ENCODE measurements at regions not wholly inside any gene's neighbourhood (a gene's known extent, or its start where the extent isn't known, plus 50 kb on each side); places are given as distances from the start of the nearest gene placed in this dataset.

DNA sequence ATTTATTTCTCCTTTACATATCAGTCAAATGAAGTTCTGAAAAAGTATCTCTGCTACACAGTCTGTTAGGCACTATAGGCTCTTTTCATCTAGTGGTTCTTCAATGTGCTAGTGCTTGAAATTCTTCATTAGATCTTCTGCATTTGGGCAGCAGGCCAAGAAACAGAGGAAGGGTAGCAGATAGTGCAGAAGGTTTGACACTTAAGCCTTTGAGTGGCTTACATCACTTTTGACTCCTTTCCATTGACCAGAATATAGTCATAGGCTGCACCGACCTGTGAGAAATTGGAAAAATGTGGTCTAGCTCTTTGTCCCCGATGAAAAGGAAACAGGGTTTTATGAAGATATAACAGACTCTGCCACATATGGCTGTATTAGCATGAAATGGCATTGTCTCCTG is 459.5 kb upstream of the PTGER4 start:
- peaks cover 2% of the 10 kb centered on the region; the same call in 1 of the 2 replicates for H3K9me3 ChIP-seq (ENCODE audit: control insufficient read depth, insufficient read depth, low read length)
- no peak for DNase-seq (ENCODE audit: low read depth, low spot score)
- no peak overlapping the region for H3K4me3 ChIP-seq (ENCODE audit: low read depth, low read length)
- CTCF ChIA-PET, result interaction anchor here (1.4 kb wide), 1 partner anchor 271 kb away, joined by 4 read pairs; no protein-coding TSS in a partner anchor
- TF ChIP-seq, protein P1, sequence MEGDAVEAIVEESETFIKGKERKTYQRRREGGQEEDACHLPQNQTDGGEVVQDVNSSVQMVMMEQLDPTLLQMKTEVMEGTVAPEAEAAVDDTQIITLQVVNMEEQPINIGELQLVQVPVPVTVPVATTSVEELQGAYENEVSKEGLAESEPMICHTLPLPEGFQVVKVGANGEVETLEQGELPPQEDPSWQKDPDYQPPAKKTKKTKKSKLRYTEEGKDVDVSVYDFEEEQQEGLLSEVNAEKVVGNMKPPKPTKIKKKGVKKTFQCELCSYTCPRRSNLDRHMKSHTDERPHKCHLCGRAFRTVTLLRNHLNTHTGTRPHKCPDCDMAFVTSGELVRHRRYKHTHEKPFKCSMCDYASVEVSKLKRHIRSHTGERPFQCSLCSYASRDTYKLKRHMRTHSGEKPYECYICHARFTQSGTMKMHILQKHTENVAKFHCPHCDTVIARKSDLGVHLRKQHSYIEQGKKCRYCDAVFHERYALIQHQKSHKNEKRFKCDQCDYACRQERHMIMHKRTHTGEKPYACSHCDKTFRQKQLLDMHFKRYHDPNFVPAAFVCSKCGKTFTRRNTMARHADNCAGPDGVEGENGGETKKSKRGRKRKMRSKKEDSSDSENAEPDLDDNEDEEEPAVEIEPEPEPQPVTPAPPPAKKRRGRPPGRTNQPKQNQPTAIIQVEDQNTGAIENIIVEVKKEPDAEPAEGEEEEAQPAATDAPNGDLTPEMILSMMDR (IDR thresholded peaks at IDR 0.05; ENCODE audit: low read depth, low read length), result no peak
- POLR2A ChIA-PET, result no interaction called here
- no peaks in the 10 kb centered on the region for H3K27me3 ChIP-seq (ENCODE audit: control insufficient read depth, insufficient read depth, low read length)
- no peak overlapping the region for H3K27ac ChIP-seq (ENCODE audit: low read depth, low read length)

DNA sequence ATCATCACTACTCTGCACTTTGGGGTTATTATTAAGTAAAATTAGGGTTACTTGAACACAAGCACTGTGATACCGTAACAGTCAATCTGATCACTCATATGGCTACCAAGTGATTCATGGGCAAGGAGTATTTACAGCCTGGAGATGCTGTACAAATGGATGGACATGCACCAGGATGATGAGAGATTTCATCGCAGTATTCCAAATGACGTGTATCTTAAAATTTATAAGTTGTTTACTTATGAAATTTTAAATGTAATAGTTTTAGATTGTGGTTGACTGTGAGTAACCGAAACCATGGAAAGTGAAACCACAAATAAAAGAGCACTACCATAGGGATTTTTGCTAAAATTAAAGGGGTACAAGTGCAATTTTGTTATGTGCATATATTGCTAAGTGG is 462.2 kb upstream of the PTGER4 start:
- Histone ChIP-seq H3K9me3 (ENCODE audit: control insufficient read depth, insufficient read depth, low read length) (peaks cover 2% of the 10 kb centered on the region; the same call in 1 of the 2 replicates), H3K4me3 (ENCODE audit: low read depth, low read length) (no peak overlapping the region), H3K27ac (ENCODE audit: low read depth, low read length) (no peak overlapping the region), H3K27me3 (ENCODE audit: control insufficient read depth, insufficient read depth, low read length) (no peaks in the 10 kb centered on the region)
- TF ChIP-seq, protein P1 (IDR thresholded peaks at IDR 0.05; ENCODE audit: low read depth, low read length), result no peak
- DNase-seq (ENCODE audit: low read depth, low spot score), result no peak
- POLR2A ChIA-PET, result no interaction called here
- CTCF ChIA-PET, result no interaction called here

DNA sequence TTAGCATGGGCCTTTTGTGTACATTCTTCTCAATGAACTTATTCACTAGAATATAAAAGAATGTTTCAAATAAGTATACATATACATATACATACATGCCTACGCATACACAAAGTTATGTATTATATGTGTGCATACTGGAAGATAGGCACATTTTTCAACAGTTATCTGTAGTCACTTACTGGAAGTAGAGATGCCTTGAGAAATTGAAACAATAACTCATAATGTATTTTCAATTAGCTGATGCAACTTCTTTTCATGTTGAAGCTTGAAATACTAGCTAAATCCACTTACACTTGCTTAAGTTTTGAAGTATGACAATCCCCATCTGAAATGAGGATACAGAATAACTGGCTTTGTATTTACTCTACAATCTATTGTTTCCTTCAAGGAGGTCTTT is 469.0 kb upstream of the PTGER4 start:
- CTCF ChIA-PET, result interaction anchor here (0.7 kb wide), 1 partner anchor 50 kb away, joined by 3 read pairs; no protein-coding TSS in a partner anchor

DNA sequence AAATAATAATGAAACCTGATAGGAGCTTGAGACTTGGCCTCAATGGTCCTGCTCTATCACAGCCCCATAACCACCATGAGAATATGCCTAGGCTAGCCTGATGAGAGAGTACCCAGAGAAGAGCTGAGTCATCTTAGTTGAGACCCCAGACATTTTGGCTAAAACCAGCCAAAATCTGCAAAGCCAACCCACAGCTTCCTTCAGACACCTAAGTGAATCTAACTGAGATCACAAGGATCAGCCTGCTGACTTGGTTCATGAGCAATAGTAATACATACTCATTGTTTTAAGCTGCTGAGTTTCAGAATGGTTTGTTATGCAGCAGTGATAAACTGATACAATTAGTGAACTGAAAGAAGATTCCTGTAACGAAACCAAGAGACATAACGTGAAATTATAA is 473.7 kb upstream of the PTGER4 start:
- TF ChIP-seq, protein P1 (IDR thresholded peaks at IDR 0.05; ENCODE audit: low read depth, low read length), result no peak
- ChIA-PET CTCF (interaction anchor here (0.7 kb wide), 1 partner anchor 162 kb away, joined by 4 read pairs; no protein-coding TSS in a partner anchor), POLR2A (no interaction called here)
- DNase-seq (ENCODE audit: low read depth, low spot score), result no peak
- Histone ChIP-seq H3K9me3 (ENCODE audit: control insufficient read depth, insufficient read depth, low read length) (no peaks in the 10 kb centered on the region), H3K4me3 (ENCODE audit: low read depth, low read length) (no peak overlapping the region), H3K27me3 (ENCODE audit: control insufficient read depth, insufficient read depth, low read length) (no peaks in the 10 kb centered on the region), H3K27ac (ENCODE audit: low read depth, low read length) (no peak overlapping the region)

More for the DNA sequence above, 469.0 kb upstream of the PTGER4 start:
- H3K9me3 ChIP-seq (ENCODE audit: control insufficient read depth, insufficient read depth, low read length), result no peaks in the 10 kb centered on the region
- no peaks in the 10 kb centered on the region for H3K27me3 ChIP-seq (ENCODE audit: control insufficient read depth, insufficient read depth, low read length)
- H3K27ac ChIP-seq (ENCODE audit: low read depth, low read length), result no peak overlapping the region
- TF ChIP-seq, protein P1 (IDR thresholded peaks at IDR 0.05; ENCODE audit: low read depth, low read length), result no peak
- POLR2A ChIA-PET, result no interaction called here
- H3K4me3 ChIP-seq (ENCODE audit: low read depth, low read length), result no peak overlapping the region
- no peak for DNase-seq (ENCODE audit: low read depth, low spot score)

DNA sequence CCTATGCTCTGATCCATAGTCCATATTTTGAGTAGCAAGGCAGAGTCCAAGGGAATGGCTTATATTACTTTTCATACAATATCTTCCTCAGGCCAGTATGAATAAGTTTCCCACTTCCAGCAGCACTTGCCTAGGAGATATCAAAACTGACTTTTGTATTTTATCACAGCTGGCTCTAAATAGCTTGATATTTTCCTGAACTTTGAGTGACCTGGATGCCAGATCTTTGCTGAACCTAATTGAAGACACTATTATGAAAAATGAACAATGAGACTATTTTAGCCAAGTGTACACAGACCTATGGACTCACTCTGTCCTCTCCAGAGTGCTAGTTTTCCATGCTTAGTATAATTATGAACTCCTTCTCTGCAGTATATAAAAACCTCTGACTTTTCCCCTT is 475.6 kb upstream of the PTGER4 start:
- CTCF ChIA-PET, result no interaction called here

More for the DNA sequence above, 475.6 kb upstream of the PTGER4 start:
- no peak for DNase-seq (ENCODE audit: low read depth, low spot score)
- TF ChIP-seq, protein P1 (IDR thresholded peaks at IDR 0.05; ENCODE audit: low read depth, low read length), result no peak
- H3K9me3 ChIP-seq (ENCODE audit: control insufficient read depth, insufficient read depth, low read length), result no peaks in the 10 kb centered on the region
- H3K27ac ChIP-seq (ENCODE audit: low read depth, low read length), result no peak overlapping the region
- no peak overlapping the region for H3K4me3 ChIP-seq (ENCODE audit: low read depth, low read length)
- POLR2A ChIA-PET, result no interaction called here
- no peaks in the 10 kb centered on the region for H3K27me3 ChIP-seq (ENCODE audit: control insufficient read depth, insufficient read depth, low read length)

Data from AG04450 (cell line).